NCI-H2081 treated with DMSO at 0.1 percent for 48 hours (cell line): ENCODE measurements at regions not wholly inside any gene's neighbourhood (a gene's known extent, or its start where the extent isn't known, plus 50 kb on each side); places are given as distances from the start of the nearest gene placed in this dataset.
"Not testable (repeated sequence)": the region's sequence is repeated elsewhere in the genome, so short reads cannot be mapped to it uniquely, and the experiment has no call there.

Source experiments
- DNase-seq: peaks from one replicate; lab custom pipeline; 2025; lab: John Stamatoyannopoulos, UW

- DNase-seq, result no peak
These were observed 94.7 kb upstream of the CCN2 start for GRCh38 chr6:132045877-132046276.

GRCh38 chr6:132043148-132043547 lies 92.0 kb upstream of the CCN2 start:
- DNase-seq, result no peak

GRCh38 chr6:132041706-132042105 lies 90.5 kb upstream of the CCN2 start:
- DNase-seq, result no peak

GRCh38 chr6:132028029-132028428 lies 76.9 kb upstream of the CCN2 start:
- no peak for DNase-seq

- no peak for DNase-seq
These were observed 74.3 kb upstream of the CCN2 start for GRCh38 chr6:132025468-132025867.

- DNase-seq, result no peak
These were observed 72.3 kb upstream of the CCN2 start for GRCh38 chr6:132023490-132023889.

- no peak for DNase-seq
These were observed 70.6 kb upstream of the CCN2 start for GRCh38 chr6:132021552-132022375.

- DNase-seq, result not testable (repeated sequence)
These were observed 69.7 kb upstream of the CCN2 start for GRCh38 chr6:132020918-132021317.

- no peak for DNase-seq
These were observed 69.0 kb upstream of the CCN2 start for GRCh38 chr6:132020138-132020581.

- DNase-seq, result no peak
These were observed 68.4 kb upstream of the CCN2 start for GRCh38 chr6:132019586-132019985.

GRCh38 chr6:132017942-132018341 lies 66.8 kb upstream of the CCN2 start:
- DNase-seq, result no peak

GRCh38 chr6:132016396-132016795 lies 65.2 kb upstream of the CCN2 start:
- no peak for DNase-seq

GRCh38 chr6:132011582-132011981 lies 60.4 kb upstream of the CCN2 start:
- DNase-seq, result no peak

- no peak for DNase-seq
These were observed 58.0 kb upstream of the CCN2 start for GRCh38 chr6:132009175-132009574.

GRCh38 chr6:132007474-132008190 lies 56.5 kb upstream of the CCN2 start:
- DNase-seq, result no peak

GRCh38 chr6:132005178-132005577 lies 54.0 kb upstream of the CCN2 start:
- DNase-seq, result no peak

GRCh38 chr6:132004668-132005067 lies 53.5 kb upstream of the CCN2 start:
- no peak for DNase-seq

- no peak for DNase-seq
These were observed 52.5 kb upstream of the CCN2 start for GRCh38 chr6:132003516-132004178.
